Smooth muscle cell (in vitro differentiated cells): ENCODE measurements at regions not wholly inside any gene's neighbourhood (a gene's known extent, or its start where the extent isn't known, plus 50 kb on each side); places are given as distances from the start of the nearest gene placed in this dataset.

ENCODE experiments used
- DNase-seq: peaks from one replicate; lab custom pipeline; 2025; ENCODE audit not compliant: unreplicated experiment; lab: John Stamatoyannopoulos, UW
- H2AFZ ChIP-seq: fragments of 200-600 bp; sonication (generic); 2 replicates; pipeline ENCODE4 v1.6.0; 2016; ENCODE audit warnings: antibody characterized with exemption, low read depth, mild to moderate bottlenecking
- H3F3A ChIP-seq: fragments of 200-600 bp; sonication (generic); 2 replicates; pipeline ENCODE4 v1.6.0; 2017; ENCODE audit warnings: antibody characterized with exemption, low read depth
- H3K27ac ChIP-seq: fragments of 200-600 bp; sonication (generic); 2 replicates; pipeline ENCODE4 v1.5.1; 2016; ENCODE audit warnings: low read depth, mild to moderate bottlenecking
- H3K27me3 ChIP-seq: fragments of 200-600 bp; sonication (generic); 2 replicates; pipeline ENCODE4 v1.6.1; 2016; ENCODE audit warnings: low read depth, mild to moderate bottlenecking
- H3K36me3 ChIP-seq: fragments of 200-600 bp; sonication (generic); 2 replicates; pipeline ENCODE4 v1.5.1; 2016; ENCODE audit warnings: low read depth
- H3K4me1 ChIP-seq: fragments of 200-600 bp; sonication (generic); 2 replicates; pipeline ENCODE4 v1.5.1; 2016; ENCODE audit warnings: low read depth
- H3K4me2 ChIP-seq: fragments of 200-600 bp; sonication (generic); 2 replicates; pipeline ENCODE4 v1.6.0; 2016; ENCODE audit warnings: mild to moderate bottlenecking
- H3K4me3 ChIP-seq: fragments of 200-600 bp; sonication (generic); 2 replicates; pipeline ENCODE4 v1.5.1; 2016; ENCODE audit warnings: mild to moderate bottlenecking
- H3K79me2 ChIP-seq: fragments of 200-600 bp; sonication (generic); 2 replicates; pipeline ENCODE4 v1.6.0; 2016; ENCODE audit warnings: low read depth, mild to moderate bottlenecking
- H3K9ac ChIP-seq: fragments of 200-600 bp; sonication (generic); 2 replicates; pipeline ENCODE4 v1.6.0; 2016; ENCODE audit warnings: low read depth
- H3K9me3 ChIP-seq: fragments of 200-600 bp; sonication (generic); replicated peaks from 2 replicates; pipeline ENCODE4 v1.5.1; 2016; ENCODE audit warnings: low read depth
- H4K20me1 ChIP-seq: fragments of 200-600 bp; sonication (generic); 2 replicates; pipeline ENCODE4 v1.6.0; 2016; ENCODE audit warnings: low read depth
- CTCF ChIP-seq: fragments of 200-600 bp; sonication (generic); IDR thresholded peaks from 2 replicates; pipeline ENCODE4 v1.5.1; 2017; ENCODE audit warnings: borderline replicate concordance, mild to moderate bottlenecking, antibody characterized with exemption; ENCODE audit not compliant: insufficient read depth, poor library complexity, severe bottlenecking
- WGBS: methylation state at CpG from one replicate; pipeline ENCODE4 v1.1.7; 2016; ENCODE audit warnings: low lambda C conversion rate; 5-methylcytosine and 5-hydroxymethylcytosine counted together

- Histone ChIP-seq H3F3A (no peaks in the 10 kb centered on the region), H3K4me1 (no peaks in the 10 kb centered on the region), H3K4me2 (no peak overlapping the region), H4K20me1 (no peaks in the 10 kb centered on the region), H3K36me3 (no peaks in the 10 kb centered on the region), H3K79me2 (no peaks in the 10 kb centered on the region), H3K4me3 (no peak overlapping the region), H3K27ac (no peak overlapping the region), H3K9ac (no peak overlapping the region), H3K9me3 (no peaks in the 10 kb centered on the region), H2AFZ (no peak overlapping the region), H3K27me3 (no peaks in the 10 kb centered on the region)
- WGBS, result 91% methylated on average over 1 of the region's 1 CpG
- TF ChIP-seq CTCF, result no peak
- no peak for DNase-seq
Measured at GRCh38 chr7:54245020-54245419, 297.2 kb upstream of the VSTM2A start.

DNA sequence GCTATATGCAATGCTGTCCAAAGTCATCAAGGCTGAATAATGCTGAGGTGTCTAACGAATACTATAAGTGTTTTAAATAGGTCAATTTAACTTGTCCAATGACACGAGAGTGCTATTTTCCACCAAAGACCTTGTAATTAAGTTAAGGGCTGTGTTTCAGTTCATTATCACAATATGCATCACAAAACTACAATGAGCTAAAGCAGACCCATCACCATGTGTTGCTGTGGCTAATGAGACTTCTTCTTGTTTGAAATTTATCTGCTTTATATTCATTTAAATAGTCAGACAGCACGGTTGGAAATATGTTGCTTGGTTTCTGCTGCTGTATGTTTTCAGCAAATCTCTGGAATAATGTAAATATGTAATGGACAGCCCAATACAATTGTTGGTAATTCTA is 292.5 kb upstream of the VSTM2A start:
- H3K27me3 ChIP-seq, result no peaks in the 10 kb centered on the region
- H3K4me2 ChIP-seq, result no peak overlapping the region
- no peak overlapping the region for H2AFZ ChIP-seq
- H4K20me1 ChIP-seq, result no peaks in the 10 kb centered on the region
- H3K9ac ChIP-seq, result no peak overlapping the region
- WGBS, result 71% methylated on average over 3 of the region's 3 CpGs
- H3K79me2 ChIP-seq, result no peaks in the 10 kb centered on the region
- H3K36me3 ChIP-seq, result no peaks in the 10 kb centered on the region
- no peaks in the 10 kb centered on the region for H3K9me3 ChIP-seq
- DNase-seq, result no peak
- no peak for TF ChIP-seq CTCF
- H3K4me1 ChIP-seq, result no peaks in the 10 kb centered on the region
- H3K4me3 ChIP-seq, result no peak overlapping the region
- H3K27ac ChIP-seq, result no peak overlapping the region
- H3F3A ChIP-seq, result no peaks in the 10 kb centered on the region

- 56% methylated on average over 7 of the region's 7 CpGs for WGBS
- DNase-seq, result no peak
Measured at GRCh38 chr7:54252256-54253035, 289.7 kb upstream of the VSTM2A start.

More at GRCh38 chr7:54252256-54253035, 289.7 kb upstream of the VSTM2A start:
- Histone ChIP-seq H3K27me3 (no peaks in the 10 kb centered on the region), H3F3A (no peaks in the 10 kb centered on the region), H3K27ac (no peak overlapping the region), H3K4me3 (no peak overlapping the region), H2AFZ (no peak overlapping the region), H3K9ac (no peak overlapping the region), H4K20me1 (no peaks in the 10 kb centered on the region), H3K4me1 (no peaks in the 10 kb centered on the region), H3K36me3 (no peaks in the 10 kb centered on the region), H3K4me2 (no peak overlapping the region), H3K79me2 (no peaks in the 10 kb centered on the region), H3K9me3 (no peaks in the 10 kb centered on the region)
- no peak for TF ChIP-seq CTCF
